ENCODE measurements at regions not wholly inside any gene's neighbourhood (a gene's known extent, or its start where the extent isn't known, plus 50 kb on each side); places are given as distances from the start of the nearest gene placed in this dataset.

- H3K36me3 ChIP-seq, result no peaks in the 10 kb centered on the region
- no peak overlapping the region for H3K27ac ChIP-seq
- no peaks in the 10 kb centered on the region for H3K9me3 ChIP-seq
- no peaks in the 10 kb centered on the region for H3K27me3 ChIP-seq
- H3K4me3 ChIP-seq (ENCODE audit: low read depth in 1 of 2, low read length in 1 of 2), result no peak overlapping the region
- H3K4me1 ChIP-seq (ENCODE audit: control insufficient read depth in 1 of 2, insufficient read depth in 1 of 2, low read depth in 1 of 2, low read length in 1 of 2), result no peaks in the 10 kb centered on the region
- TF ChIP-seq CTCF (IDR thresholded peaks at IDR 0.05), result no peak
Measured at GRCh38 chr14:101353422-101353821, 207.9 kb upstream of the DIO3 start.

DNA sequence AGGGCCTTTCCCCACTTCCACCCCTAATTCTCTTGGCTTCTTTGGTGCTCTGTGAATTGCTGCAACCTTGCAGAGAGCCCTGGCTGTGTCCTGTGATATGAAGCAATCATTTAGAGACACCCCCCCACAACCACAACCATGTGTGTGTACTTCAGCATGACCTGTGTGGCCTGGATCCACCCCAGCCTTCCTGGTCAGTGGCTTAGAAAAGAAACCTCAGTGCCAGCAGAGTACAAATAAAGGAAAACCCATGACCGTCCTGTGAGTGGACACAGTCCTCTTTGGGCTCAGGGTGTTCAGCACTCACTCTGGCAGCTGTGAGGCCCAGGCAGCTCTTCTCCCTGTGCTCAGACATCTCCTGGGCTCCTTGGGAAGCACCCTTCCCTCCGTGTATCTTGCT is 206.6 kb upstream of the DIO3 start:
- Histone ChIP-seq H3K4me3 (ENCODE audit: low read depth in 1 of 2, low read length in 1 of 2) (no peak overlapping the region), H3K4me1 (ENCODE audit: control insufficient read depth in 1 of 2, insufficient read depth in 1 of 2, low read depth in 1 of 2, low read length in 1 of 2) (no peaks in the 10 kb centered on the region), H3K9me3 (no peaks in the 10 kb centered on the region), H3K27ac (no peak overlapping the region), H3K36me3 (no peaks in the 10 kb centered on the region), H3K27me3 (peaks cover 7% of the 10 kb centered on the region)
- no peak for TF ChIP-seq CTCF (IDR thresholded peaks at IDR 0.05)

DNA sequence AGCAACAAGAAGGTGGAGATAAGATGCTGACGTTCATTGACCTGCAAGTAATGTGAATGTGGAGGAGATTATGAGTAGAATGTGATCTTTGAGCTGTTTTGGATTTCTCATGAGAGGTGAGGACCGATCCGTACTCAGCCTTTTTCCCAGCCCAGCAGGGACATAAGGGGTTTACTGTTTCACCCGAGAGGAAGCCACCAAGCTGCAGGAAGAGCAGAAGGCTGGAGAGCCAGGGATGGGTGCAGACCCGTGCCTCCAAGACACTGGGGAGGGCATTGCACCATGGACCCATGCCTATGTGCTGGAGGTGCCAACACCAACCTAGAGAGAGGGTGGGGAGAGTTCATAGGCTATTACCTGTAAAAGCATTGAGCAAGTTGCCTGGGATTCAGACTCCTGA is 206.0 kb upstream of the DIO3 start:
- no peak for TF ChIP-seq CTCF (IDR thresholded peaks at IDR 0.05)
- Histone ChIP-seq H3K4me3 (ENCODE audit: low read depth in 1 of 2, low read length in 1 of 2) (no peak overlapping the region), H3K27ac (no peak overlapping the region), H3K36me3 (no peaks in the 10 kb centered on the region), H3K4me1 (ENCODE audit: control insufficient read depth in 1 of 2, insufficient read depth in 1 of 2, low read depth in 1 of 2, low read length in 1 of 2) (no peaks in the 10 kb centered on the region), H3K27me3 (peaks cover 8% of the 10 kb centered on the region), H3K9me3 (no peaks in the 10 kb centered on the region)

GRCh38 chr14:101357038-101357437 is 204.3 kb upstream of the DIO3 start:
- Histone ChIP-seq H3K4me3 (ENCODE audit: low read depth in 1 of 2, low read length in 1 of 2) (no peak overlapping the region), H3K36me3 (no peaks in the 10 kb centered on the region), H3K4me1 (ENCODE audit: control insufficient read depth in 1 of 2, insufficient read depth in 1 of 2, low read depth in 1 of 2, low read length in 1 of 2) (no peaks in the 10 kb centered on the region), H3K27ac (no peak overlapping the region), H3K9me3 (no peaks in the 10 kb centered on the region), H3K27me3 (peaks cover 15% of the 10 kb centered on the region)
- TF ChIP-seq CTCF (IDR thresholded peaks at IDR 0.05), result no peak

DNA sequence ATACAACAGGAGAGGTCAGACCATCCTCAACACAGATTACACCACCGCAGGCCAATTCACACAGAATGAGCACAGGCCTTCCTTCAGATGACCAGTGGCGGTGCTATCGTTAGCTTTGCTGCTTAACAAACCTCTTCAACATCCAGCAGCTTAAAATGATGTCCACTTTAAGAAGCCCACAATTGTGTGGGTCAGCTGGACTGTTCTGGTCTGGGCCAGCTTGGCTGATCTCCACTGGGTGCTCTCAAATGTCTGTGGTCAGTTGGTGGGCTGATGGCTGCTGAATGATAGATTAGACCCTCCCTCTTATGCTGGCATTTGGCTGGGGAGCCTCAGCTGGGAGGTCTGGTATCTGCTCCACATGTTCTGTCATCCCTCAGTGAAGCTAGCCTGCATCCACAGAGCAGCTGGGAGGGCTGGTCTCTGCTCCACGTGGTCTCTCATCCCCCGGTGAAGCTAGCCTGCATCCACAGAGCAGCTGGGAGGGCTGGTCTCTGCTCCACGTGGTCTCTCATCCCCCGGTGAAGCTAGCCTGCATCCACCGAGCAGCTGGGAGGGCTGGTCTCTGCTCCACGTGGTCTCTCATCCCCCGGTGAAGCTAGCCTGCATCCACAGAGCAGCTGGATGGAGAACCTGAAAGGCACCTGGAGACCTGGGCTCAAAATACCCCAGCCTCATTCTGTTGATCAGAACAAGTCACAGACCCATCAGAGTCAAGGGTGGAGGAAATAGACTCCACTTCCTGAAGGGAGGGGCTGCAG is 203.6 kb upstream of the DIO3 start:
- H3K4me1 ChIP-seq (ENCODE audit: control insufficient read depth in 1 of 2, insufficient read depth in 1 of 2, low read depth in 1 of 2, low read length in 1 of 2), result no peaks in the 10 kb centered on the region
- peaks cover 15% of the 10 kb centered on the region for H3K27me3 ChIP-seq
- no peak overlapping the region for H3K4me3 ChIP-seq (ENCODE audit: low read depth in 1 of 2, low read length in 1 of 2)
- TF ChIP-seq CTCF (IDR thresholded peaks at IDR 0.05), result no peak
- no peak overlapping the region for H3K27ac ChIP-seq
- no peaks in the 10 kb centered on the region for H3K9me3 ChIP-seq
- H3K36me3 ChIP-seq, result no peaks in the 10 kb centered on the region
